Suprapubic skin (tissue), 3 donors: ENCODE measurements at regions not wholly inside any gene's neighbourhood (a gene's known extent, or its start where the extent isn't known, plus 50 kb on each side); places are given as distances from the start of the nearest gene placed in this dataset.

ENCODE experiments used
- EP300 ChIP-seq: sonication (generic); formaldehyde crosslinking; IDR thresholded peaks from one replicate; pipeline ENCODE4 v1.6.1; 2017; ENCODE audit warnings: antibody characterized with exemption
- POLR2A ChIP-seq, 2 donors: fragments of 450-650 bp; IDR thresholded peaks; one replicate each; pipeline ENCODE4 v1.6.1; 2017; ENCODE audit warnings: antibody characterized with exemption in 2 of 2, mild to moderate bottlenecking in 2 of 2, moderate library complexity in 2 of 2
- TF ChIP-seq, protein P1 (sequence below), 2 donors: fragments of 200-600 bp in 1 of 2; fragments of 450-650 bp in 1 of 2; sonication (generic) in 1 of 2; IDR thresholded peaks; one replicate each; pipeline ENCODE4 v1.5.1; 2016 to 2019; ENCODE audit warnings: antibody characterized with exemption in 2 of 2, mild to moderate bottlenecking in 1 of 2, moderate library complexity in 1 of 2

DNA sequence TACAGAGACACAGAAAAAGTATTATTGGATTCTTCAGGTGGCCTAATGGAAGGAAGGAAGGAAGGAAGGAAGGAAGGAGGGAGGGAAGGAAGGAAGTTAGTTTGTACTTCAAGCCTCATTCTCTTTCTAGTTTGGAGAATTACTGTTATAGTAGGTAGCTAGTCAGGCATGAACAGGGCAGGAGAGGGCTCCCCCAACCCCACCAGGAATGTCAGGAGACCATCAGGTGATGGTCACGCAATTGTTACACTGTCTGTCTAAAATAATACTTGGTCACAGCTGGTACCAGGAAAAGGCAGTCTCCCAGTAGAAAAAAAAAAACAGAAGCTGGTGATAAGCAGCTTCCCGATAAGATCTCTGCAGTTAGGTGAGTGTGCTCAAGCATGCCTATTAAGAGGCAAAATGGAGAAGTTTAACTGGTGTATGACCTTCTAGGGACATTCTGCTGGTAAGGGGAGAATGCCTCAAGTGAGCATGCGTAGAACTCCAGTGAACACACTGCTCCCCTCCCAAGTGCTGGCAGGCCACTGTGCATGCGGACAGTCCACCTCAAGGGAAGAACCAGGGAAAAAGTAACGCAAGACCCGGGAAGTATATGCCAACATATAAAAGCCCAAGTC, 358.4 kb upstream of the SOX5 start:
- TF ChIP-seq, protein P1, sequence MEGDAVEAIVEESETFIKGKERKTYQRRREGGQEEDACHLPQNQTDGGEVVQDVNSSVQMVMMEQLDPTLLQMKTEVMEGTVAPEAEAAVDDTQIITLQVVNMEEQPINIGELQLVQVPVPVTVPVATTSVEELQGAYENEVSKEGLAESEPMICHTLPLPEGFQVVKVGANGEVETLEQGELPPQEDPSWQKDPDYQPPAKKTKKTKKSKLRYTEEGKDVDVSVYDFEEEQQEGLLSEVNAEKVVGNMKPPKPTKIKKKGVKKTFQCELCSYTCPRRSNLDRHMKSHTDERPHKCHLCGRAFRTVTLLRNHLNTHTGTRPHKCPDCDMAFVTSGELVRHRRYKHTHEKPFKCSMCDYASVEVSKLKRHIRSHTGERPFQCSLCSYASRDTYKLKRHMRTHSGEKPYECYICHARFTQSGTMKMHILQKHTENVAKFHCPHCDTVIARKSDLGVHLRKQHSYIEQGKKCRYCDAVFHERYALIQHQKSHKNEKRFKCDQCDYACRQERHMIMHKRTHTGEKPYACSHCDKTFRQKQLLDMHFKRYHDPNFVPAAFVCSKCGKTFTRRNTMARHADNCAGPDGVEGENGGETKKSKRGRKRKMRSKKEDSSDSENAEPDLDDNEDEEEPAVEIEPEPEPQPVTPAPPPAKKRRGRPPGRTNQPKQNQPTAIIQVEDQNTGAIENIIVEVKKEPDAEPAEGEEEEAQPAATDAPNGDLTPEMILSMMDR (IDR thresholded peaks at IDR 0.05) = no peak
- no peak for TF ChIP-seq POLR2A (IDR thresholded peaks at IDR 0.05)
- no peak for TF ChIP-seq EP300
